ENCODE measurements at regions not wholly inside any gene's neighbourhood (a gene's known extent, or its start where the extent isn't known, plus 50 kb on each side); places are given as distances from the start of the nearest gene placed in this dataset.

DNA sequence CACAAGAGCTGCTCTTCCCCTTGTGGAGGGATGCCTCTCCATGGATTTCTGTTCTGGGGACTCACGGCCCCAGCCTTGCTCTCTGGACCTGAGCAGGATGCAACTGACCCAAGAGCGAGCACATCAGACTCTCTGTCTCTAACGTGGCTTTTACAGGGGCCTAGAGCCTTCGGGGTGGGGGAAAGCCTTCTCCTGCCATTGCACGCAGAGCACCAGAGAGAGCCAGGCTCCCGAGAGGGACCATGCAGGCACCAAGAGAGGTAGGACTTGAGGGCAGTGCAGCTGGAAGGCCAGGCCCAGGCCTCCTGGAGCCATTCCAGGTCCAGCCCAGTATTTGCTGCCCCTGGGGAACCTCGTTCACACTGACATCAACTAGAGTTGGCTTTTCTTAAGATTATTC, 475.6 kb upstream of the MYT1L start:
- TF ChIP-seq, protein P1, sequence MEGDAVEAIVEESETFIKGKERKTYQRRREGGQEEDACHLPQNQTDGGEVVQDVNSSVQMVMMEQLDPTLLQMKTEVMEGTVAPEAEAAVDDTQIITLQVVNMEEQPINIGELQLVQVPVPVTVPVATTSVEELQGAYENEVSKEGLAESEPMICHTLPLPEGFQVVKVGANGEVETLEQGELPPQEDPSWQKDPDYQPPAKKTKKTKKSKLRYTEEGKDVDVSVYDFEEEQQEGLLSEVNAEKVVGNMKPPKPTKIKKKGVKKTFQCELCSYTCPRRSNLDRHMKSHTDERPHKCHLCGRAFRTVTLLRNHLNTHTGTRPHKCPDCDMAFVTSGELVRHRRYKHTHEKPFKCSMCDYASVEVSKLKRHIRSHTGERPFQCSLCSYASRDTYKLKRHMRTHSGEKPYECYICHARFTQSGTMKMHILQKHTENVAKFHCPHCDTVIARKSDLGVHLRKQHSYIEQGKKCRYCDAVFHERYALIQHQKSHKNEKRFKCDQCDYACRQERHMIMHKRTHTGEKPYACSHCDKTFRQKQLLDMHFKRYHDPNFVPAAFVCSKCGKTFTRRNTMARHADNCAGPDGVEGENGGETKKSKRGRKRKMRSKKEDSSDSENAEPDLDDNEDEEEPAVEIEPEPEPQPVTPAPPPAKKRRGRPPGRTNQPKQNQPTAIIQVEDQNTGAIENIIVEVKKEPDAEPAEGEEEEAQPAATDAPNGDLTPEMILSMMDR (IDR thresholded peaks at IDR 0.05; ENCODE audit: low read length): no peak
- no peak for TF ChIP-seq EZH2 (IDR thresholded peaks at IDR 0.05; ENCODE audit: borderline replicate concordance, low read length)
